ENCODE measurements at regions not wholly inside any gene's neighbourhood (a gene's known extent, or its start where the extent isn't known, plus 50 kb on each side); places are given as distances from the start of the nearest gene placed in this dataset.

DNA sequence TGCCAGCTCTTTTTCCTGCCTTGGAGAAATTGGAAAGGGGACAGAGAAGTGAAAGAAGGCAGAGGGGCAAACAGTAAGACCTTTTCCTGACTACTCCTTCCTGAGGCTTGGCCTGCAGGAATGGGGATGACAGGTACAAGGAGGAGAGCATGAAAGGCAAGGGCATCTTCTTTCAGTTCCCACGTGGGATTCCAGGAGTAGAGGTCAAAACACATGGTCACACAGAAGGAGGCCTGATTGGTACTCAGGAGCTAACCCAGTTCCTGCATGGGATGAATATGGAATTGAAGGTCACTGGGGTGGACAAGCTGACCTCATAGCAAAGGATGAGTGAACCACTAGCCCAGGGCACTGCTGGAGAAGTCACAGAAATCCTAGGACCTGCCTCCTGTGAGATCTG lies 112.5 kb upstream of the ZNF366 start:
- no TSS peak for BruUV-seq (replicated peaks)
- dilution Hi-C loops (cut with HindIII; ENCODE audit: low sequenced_read_pairs, unreplicated experiment) (no loop called here), intact Hi-C loops (cut with micrococcal nuclease) (no loop called here), in situ Hi-C loops (cut with MboI; ENCODE audit: low sequenced_read_pairs) (loop anchor here (10.0 kb wide), 1 partner anchor 195 kb away; the partner anchor contains the start of gene TNPO1)
- no peak for DNase-seq
- H3K4me3 ChIP-seq (ENCODE audit: insufficient read depth, low read depth, low read length): no peak overlapping the region
- H3K56ac ChIP-seq (ENCODE audit: extremely low read depth, insufficient read depth, low read length): no peak overlapping the region
- no peaks in the 10 kb centered on the region for H3K9me3 ChIP-seq (ENCODE audit: control insufficient read depth, insufficient read depth, low read length)
- no peaks in the 10 kb centered on the region for H3K79me1 ChIP-seq (ENCODE audit: low read depth in 1 of 2, low read length in 2 of 2)
- ChIA-PET CTCF (interaction anchor here (1.5 kb wide), 1 partner anchor 8 kb away, joined by 5 read pairs; no protein-coding TSS in a partner anchor), POLR2A (ENCODE audit: unreplicated experiment) (no interaction called here)
- peak overlapping the region; percentile 31; the same call in 1 of the 2 replicates for H4K91ac ChIP-seq (ENCODE audit: insufficient read depth, low read depth, low read length)
- H3K27ac ChIP-seq (ENCODE audit: insufficient read depth, low read length): no peak overlapping the region
- H2AFZ ChIP-seq (replicated peaks; ENCODE audit: low read length, poor library complexity): peak overlapping the region; percentile 17
- 60% methylated on average over 1 of the region's 1 CpG; no CpG with 5 or more reads in 1 of the 2 experiments for WGBS, 2 experiments (ENCODE audit: extremely low coverage in 2 of 2, insufficient read length in 1 of 2)
- no peak overlapping the region for H3K9ac ChIP-seq (ENCODE audit: low read depth, low read length)
- no peak overlapping the region for H2AK9ac ChIP-seq (replicated peaks; ENCODE audit: low read depth, low read length, poor library complexity)
- peak overlapping the region; percentile 46 for H2AK5ac ChIP-seq (ENCODE audit: low read depth, low read length)
- no peaks in the 10 kb centered on the region for H3K27me3 ChIP-seq (ENCODE audit: control insufficient read depth, insufficient read depth, low read length)
- 0 out of 2 replicates have a peak overlapping the region, but pooled peaks have one; percentile 12 for H3K14ac ChIP-seq (replicated peaks; ENCODE audit: low read depth, low read length)
- no peak overlapping the region for H4K5ac ChIP-seq (ENCODE audit: low read depth, low read length)
- no peaks in the 10 kb centered on the region for H3K36me3 ChIP-seq (ENCODE audit: control insufficient read depth, insufficient read depth, low read length)
- H4K20me1 ChIP-seq (ENCODE audit: insufficient read depth, low read length): no peaks in the 10 kb centered on the region
- H2BK120ac ChIP-seq (ENCODE audit: low read depth, low read length): peak overlapping the region; percentile 56
- peak overlapping the region; percentile 54; the same call in 1 of the 3 replicates for H2BK15ac ChIP-seq (ENCODE audit: low read depth, low read length)
- H4K8ac ChIP-seq (ENCODE audit: low read depth in 2 of 2, low read length in 2 of 2): 0 out of 4 replicates have a peak overlapping the region, but pooled peaks of 1 of the 2 experiments have one; percentile 9
- H2BK5ac ChIP-seq (ENCODE audit: low read depth, low read length, poor library complexity, severe bottlenecking): no peak overlapping the region
- no peak overlapping the region for H3K23ac ChIP-seq (ENCODE audit: low read depth, low read length)
- peaks cover 3% of the 10 kb centered on the region for H3K4me1 ChIP-seq (ENCODE audit: control insufficient read depth, insufficient read depth, low read length)
- H3K4ac ChIP-seq (ENCODE audit: low read depth, low read length): peak overlapping the region; percentile 47; the same call in 1 of the 2 replicates
- ATAC-seq (ENCODE audit: low read depth): no peak
- H3K4me2 ChIP-seq (ENCODE audit: low read depth, low read length): no peak overlapping the region
- H3K9me1 ChIP-seq (ENCODE audit: insufficient read depth, low read length): peaks cover 6% of the 10 kb centered on the region; the same call in 1 of the 2 replicates
- no peak for TF ChIP-seq SMC3 (IDR thresholded peaks at IDR 0.05; ENCODE audit: low read depth, low read length)
- TF ChIP-seq MXI1 (IDR thresholded peaks at IDR 0.05; ENCODE audit: borderline replicate concordance, low read depth, low read length): no peak
- no peak for TF ChIP-seq CEBPB (IDR thresholded peaks at IDR 0.05; ENCODE audit: low read depth, low read length)
- no peak for TF ChIP-seq MAZ (IDR thresholded peaks at IDR 0.05; ENCODE audit: borderline replicate concordance, low read depth, low read length)
- no peak for TF ChIP-seq ELK1 (IDR thresholded peaks at IDR 0.05; ENCODE audit: borderline replicate concordance, low read depth, low read length)
- no peak for TF ChIP-seq RFX5 (IDR thresholded peaks at IDR 0.05; ENCODE audit: low read depth, low read length)
- H3K18ac ChIP-seq (ENCODE audit: low read depth, low read length): no peak overlapping the region
- H2BK20ac ChIP-seq (ENCODE audit: low read depth, low read length): peak overlapping the region; percentile 76; the same call in 1 of the 2 replicates
